Neutrophil (primary cell): ENCODE measurements at regions not wholly inside any gene's neighbourhood (a gene's known extent, or its start where the extent isn't known, plus 50 kb on each side); places are given as distances from the start of the nearest gene placed in this dataset.
A peak's percentile ranks its signal among the peaks of the same experiment; 100 is the strongest.

Source experiments
- H3K27ac ChIP-seq: fragments of 200-600 bp; sonication (generic); 2 replicates; pipeline ENCODE4 v1.5.1; 2016; ENCODE audit warnings: mild to moderate bottlenecking, moderate library complexity
- H3K27me3 ChIP-seq: fragments of 200-600 bp; sonication (generic); 2 replicates; pipeline ENCODE4 v1.6.0; 2016; ENCODE audit warnings: mild to moderate bottlenecking
- H3K36me3 ChIP-seq: fragments of 200-600 bp; sonication (generic); 2 replicates; pipeline ENCODE4 v1.5.1; 2017
- H3K4me1 ChIP-seq, 2 experiments: fragments of 200-600 bp in 1 of 2; sonication (generic) in 1 of 2; 1 replicate in 1 of 2; 2 replicates in 1 of 2; pipeline versions ENCODE4 v1.5.1 to v1.6.1; 2013 to 2016; ENCODE audit warnings: low read depth in 1 of 2, low read length in 1 of 2, mild to moderate bottlenecking in 1 of 2, moderate library complexity in 1 of 2; ENCODE audit not compliant: control insufficient read depth in 1 of 2, insufficient read depth in 1 of 2
- H3K4me3 ChIP-seq, 2 experiments: fragments of 200-600 bp in 1 of 2; sonication (generic) in 1 of 2; 1 replicate in 1 of 2; 2 replicates in 1 of 2; pipeline ENCODE4 v1.5.1; 2013 to 2016; ENCODE audit warnings: low read depth in 1 of 2, low read length in 1 of 2, mild to moderate bottlenecking in 1 of 2, moderate library complexity in 1 of 2
- H3K9me3 ChIP-seq: fragments of 200-600 bp; sonication (generic); 2 replicates; pipeline ENCODE4 v1.5.1; 2016
- CTCF ChIP-seq: fragments of 200-600 bp; sonication (generic); IDR thresholded peaks from 2 replicates; pipeline ENCODE4 v1.5.1; 2016; ENCODE audit warnings: antibody characterized with exemption

DNA sequence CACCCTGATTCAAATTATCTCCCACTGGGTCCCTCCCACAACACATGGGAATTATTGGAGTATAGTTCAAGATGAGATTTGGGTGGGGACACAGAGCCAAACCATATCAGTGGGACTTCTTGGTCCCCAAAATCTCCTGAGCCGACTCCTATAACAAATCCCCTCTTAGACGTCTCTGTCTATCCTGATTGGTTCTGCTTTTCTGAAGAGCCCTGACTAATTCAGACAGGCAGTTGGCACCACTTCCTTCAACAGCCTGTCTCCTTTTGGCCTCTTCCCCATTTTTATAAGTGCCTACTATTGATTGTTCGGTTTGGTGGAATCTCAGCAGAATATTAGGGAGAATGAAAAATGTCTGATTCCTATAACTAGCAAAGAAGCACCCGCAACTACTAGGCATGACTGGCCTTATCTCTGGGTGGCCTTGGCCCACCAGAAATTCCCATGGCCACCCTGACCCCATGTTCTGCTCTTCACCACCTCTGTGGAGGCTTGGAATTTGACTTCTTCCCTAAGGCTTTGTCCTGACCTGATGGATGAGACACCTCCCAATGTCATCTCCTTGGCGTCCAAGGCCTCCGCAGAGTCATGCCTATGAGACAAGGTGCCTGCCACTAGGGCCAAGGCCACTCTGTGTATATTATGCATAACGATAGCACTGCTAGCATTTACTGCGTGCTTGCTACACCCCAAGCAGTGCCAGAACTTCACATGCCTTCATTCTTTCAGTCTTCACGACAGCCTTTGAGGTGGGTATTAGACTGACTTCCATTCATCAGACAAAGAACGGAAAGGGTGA, 218.9 kb upstream of the COPS8 start:
- no peaks in the 10 kb centered on the region for H3K9me3 ChIP-seq
- peak overlapping the region; percentile 64 for H3K27ac ChIP-seq
- peaks cover 54 to 65% of the 10 kb centered on the region in 2 experiments for H3K4me1 ChIP-seq

GRCh38 chr2:236867441-236868260, 218.0 kb upstream of the COPS8 start:
- Histone ChIP-seq H3K9me3 (no peaks in the 10 kb centered on the region), H3K27me3 (no peaks in the 10 kb centered on the region), H3K4me1 (peaks cover 63 to 74% of the 10 kb centered on the region in 2 experiments), H3K27ac (peak overlapping the region; percentile 64), H3K36me3 (no peaks in the 10 kb centered on the region), H3K4me3 (no peak overlapping the region)
- TF ChIP-seq CTCF, result no peak

More for the DNA sequence above, 218.9 kb upstream of the COPS8 start:
- H3K36me3 ChIP-seq, result no peaks in the 10 kb centered on the region
- no peak for TF ChIP-seq CTCF
- peak overlapping the region in 1 of 2 experiments; percentile 9 for H3K4me3 ChIP-seq
- H3K27me3 ChIP-seq, result no peaks in the 10 kb centered on the region

GRCh38 chr2:236870370-236870769, 215.3 kb upstream of the COPS8 start:
- Histone ChIP-seq H3K4me3 (peak overlapping the region in 1 of 2 experiments; percentile 18), H3K4me1 (peaks cover 68 to 76% of the 10 kb centered on the region in 2 experiments), H3K27me3 (no peaks in the 10 kb centered on the region), H3K27ac (peak overlapping the region; percentile 91), H3K36me3 (no peaks in the 10 kb centered on the region), H3K9me3 (no peaks in the 10 kb centered on the region)
- TF ChIP-seq CTCF, result no peak

GRCh38 chr2:236871500-236872001, 214.1 kb upstream of the COPS8 start:
- H3K27ac ChIP-seq, result peak overlapping the region; percentile 91
- H3K4me3 ChIP-seq, result peak overlapping the region; percentile 49 to 53
- H3K9me3 ChIP-seq, result no peaks in the 10 kb centered on the region
- no peak for TF ChIP-seq CTCF
- no peaks in the 10 kb centered on the region for H3K27me3 ChIP-seq
- no peaks in the 10 kb centered on the region for H3K36me3 ChIP-seq
- H3K4me1 ChIP-seq, result peaks cover 63 to 68% of the 10 kb centered on the region in 2 experiments

DNA sequence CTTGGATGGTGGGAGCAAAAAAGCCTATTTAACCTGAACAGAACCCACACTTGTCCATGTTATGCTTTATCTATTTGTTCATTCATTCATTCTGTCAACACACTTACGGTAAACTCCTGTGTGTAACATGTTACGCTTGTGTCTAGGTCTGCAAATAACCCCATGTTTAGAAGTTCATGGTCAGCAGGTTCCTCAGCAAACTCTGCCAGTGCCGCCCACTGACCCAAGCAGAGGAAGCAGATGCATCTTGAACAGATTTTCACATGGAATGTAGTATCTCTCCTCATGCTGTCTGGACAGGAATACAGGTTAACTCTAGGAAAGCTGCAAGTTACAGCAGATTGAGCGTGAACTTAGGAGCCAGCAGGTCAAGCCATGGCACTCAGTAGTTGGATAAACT, 213.7 kb upstream of the COPS8 start:
- H3K4me1 ChIP-seq, result peaks cover 59 to 64% of the 10 kb centered on the region in 2 experiments
- no peaks in the 10 kb centered on the region for H3K36me3 ChIP-seq
- no peak for TF ChIP-seq CTCF
- H3K27ac ChIP-seq, result peak overlapping the region; percentile 91
- peak overlapping the region; percentile 49 to 53 for H3K4me3 ChIP-seq
- no peaks in the 10 kb centered on the region for H3K27me3 ChIP-seq
- H3K9me3 ChIP-seq, result no peaks in the 10 kb centered on the region
